ENCODE measurements at regions not wholly inside any gene's neighbourhood (a gene's known extent, or its start where the extent isn't known, plus 50 kb on each side); places are given as distances from the start of the nearest gene placed in this dataset.

GRCh38 chr2:174692256-174692919 is 71.9 kb downstream of the CHRNA1 start:
- H3K27me3 ChIP-seq (ENCODE audit: insufficient read depth): no peaks in the 10 kb centered on the region
- no peaks in the 10 kb centered on the region for H3K9me3 ChIP-seq
- WGBS (ENCODE audit: low lambda C conversion rate): 76% methylated on average over 5 of the region's 5 CpGs
- no peak overlapping the region for H3K4me2 ChIP-seq
- H3F3A ChIP-seq (replicated peaks; ENCODE audit: insufficient read depth): no peaks in the 10 kb centered on the region
- POLR2A ChIA-PET: interaction anchor here (0.6 kb wide), 1 partner anchor 78 kb away, joined by 3 read pairs; no protein-coding TSS in a partner anchor
- H3K9ac ChIP-seq: no peak overlapping the region
- H2AFZ ChIP-seq (ENCODE audit: low read depth): no peak overlapping the region
- H3K4me3 ChIP-seq (ENCODE audit: low read depth in 2 of 2, low read length in 1 of 2): no peak overlapping the region
- H3K9me2 ChIP-seq: no peaks in the 10 kb centered on the region
- no peak for TF ChIP-seq TEAD4 (IDR thresholded peaks at IDR 0.05; ENCODE audit: borderline replicate concordance, insufficient read depth)
- no peak for TF ChIP-seq RCOR1 (IDR thresholded peaks at IDR 0.05; ENCODE audit: low read length)
- no peaks in the 10 kb centered on the region for H3K79me2 ChIP-seq (ENCODE audit: insufficient read depth)
- H3K27ac ChIP-seq (ENCODE audit: low read depth in 2 of 2, low read length in 1 of 2): no peak overlapping the region
- H4K20me1 ChIP-seq (ENCODE audit: insufficient read depth): no peaks in the 10 kb centered on the region
- no peaks in the 10 kb centered on the region for H3K36me3 ChIP-seq (replicated peaks in 1 of 2; ENCODE audit: control insufficient read depth in 1 of 2, insufficient read depth in 2 of 2, low read length in 1 of 2)
- CTCF ChIA-PET: interaction anchor here (1.2 to 10.5 kb wide), 5 partner anchors 8 to 1396 kb away, joined by 3 to 180 read pairs (median 9); no protein-coding TSS in a partner anchor
- peaks cover 0 to 14% of the 10 kb centered on the region in 2 experiments; a peak in 2 of 4 replicates for H3K4me1 ChIP-seq (ENCODE audit: control insufficient read depth in 1 of 2, insufficient read depth in 2 of 2, low read depth in 1 of 2, low read length in 1 of 2)
- DNase-seq: no peak

DNA sequence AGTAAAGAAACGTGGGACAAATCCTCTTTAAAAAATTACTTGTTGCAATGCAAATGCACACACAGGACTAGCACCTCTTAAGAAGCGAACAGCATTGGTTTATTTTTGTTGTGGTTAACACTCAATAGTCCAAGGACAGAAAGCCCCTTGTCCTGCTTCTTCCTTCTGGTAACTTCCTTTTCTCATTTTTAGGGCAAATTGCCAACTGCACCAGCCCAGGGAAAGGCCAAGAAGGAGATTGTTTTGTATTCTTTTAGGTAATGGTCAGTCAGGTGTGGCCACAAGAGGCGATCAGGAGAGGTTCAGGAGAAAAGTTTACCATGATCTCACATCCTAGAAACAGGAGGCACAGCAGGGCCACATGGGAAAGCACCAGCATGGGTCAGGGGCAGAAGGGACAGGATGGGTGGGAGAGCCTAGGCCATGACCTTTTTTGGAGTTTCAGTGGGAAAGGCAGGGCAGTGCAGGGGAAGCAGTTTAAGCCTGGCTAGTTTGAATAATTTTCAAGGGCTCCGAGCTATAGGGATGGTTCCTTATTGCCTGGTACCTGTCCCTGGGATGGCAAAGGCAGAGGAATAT is 73.0 kb downstream of the CHRNA1 start:
- no peak overlapping the region for H3K9ac ChIP-seq
- no peaks in the 10 kb centered on the region for H3K36me3 ChIP-seq (replicated peaks in 1 of 2; ENCODE audit: control insufficient read depth in 1 of 2, insufficient read depth in 2 of 2, low read length in 1 of 2)
- TF ChIP-seq MEF2A (IDR thresholded peaks at IDR 0.05; ENCODE audit: borderline replicate concordance, low read depth) (no peak), ELF1 (IDR thresholded peaks at IDR 0.05) (no peak)
- TF ChIP-seq, protein P1, sequence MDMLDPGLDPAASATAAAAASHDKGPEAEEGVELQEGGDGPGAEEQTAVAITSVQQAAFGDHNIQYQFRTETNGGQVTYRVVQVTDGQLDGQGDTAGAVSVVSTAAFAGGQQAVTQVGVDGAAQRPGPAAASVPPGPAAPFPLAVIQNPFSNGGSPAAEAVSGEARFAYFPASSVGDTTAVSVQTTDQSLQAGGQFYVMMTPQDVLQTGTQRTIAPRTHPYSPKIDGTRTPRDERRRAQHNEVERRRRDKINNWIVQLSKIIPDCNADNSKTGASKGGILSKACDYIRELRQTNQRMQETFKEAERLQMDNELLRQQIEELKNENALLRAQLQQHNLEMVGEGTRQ (IDR thresholded peaks at IDR 0.05; ENCODE audit: borderline replicate concordance, low read depth, low read length): no peak
- H3K9me3 ChIP-seq: no peaks in the 10 kb centered on the region
- H3K4me1 ChIP-seq (ENCODE audit: control insufficient read depth in 1 of 2, insufficient read depth in 2 of 2, low read depth in 1 of 2, low read length in 1 of 2): peaks cover 0 to 14% of the 10 kb centered on the region in 2 experiments; a peak in 2 of 4 replicates
- no peak overlapping the region for H3K4me2 ChIP-seq
- ChIA-PET CTCF (interaction anchor here (1.2 to 10.5 kb wide), 3 partner anchors 112 to 294 kb away, joined by 3 to 180 read pairs (median 59); no protein-coding TSS in a partner anchor), POLR2A (no interaction called here)
- H3K27ac ChIP-seq (ENCODE audit: low read depth in 2 of 2, low read length in 1 of 2): no peak overlapping the region
- no peaks in the 10 kb centered on the region for H3F3A ChIP-seq (replicated peaks; ENCODE audit: insufficient read depth)
- no peaks in the 10 kb centered on the region for H3K27me3 ChIP-seq (ENCODE audit: insufficient read depth)
- H2AFZ ChIP-seq (ENCODE audit: low read depth): no peak overlapping the region
- no peak for DNase-seq
- 78% methylated on average over 4 of the region's 4 CpGs for WGBS (ENCODE audit: low lambda C conversion rate)
- no peak overlapping the region for H3K4me3 ChIP-seq (ENCODE audit: low read depth in 2 of 2, low read length in 1 of 2)
- no peaks in the 10 kb centered on the region for H4K20me1 ChIP-seq (ENCODE audit: insufficient read depth)
- H3K79me2 ChIP-seq (ENCODE audit: insufficient read depth): no peaks in the 10 kb centered on the region
- no peaks in the 10 kb centered on the region for H3K9me2 ChIP-seq

DNA sequence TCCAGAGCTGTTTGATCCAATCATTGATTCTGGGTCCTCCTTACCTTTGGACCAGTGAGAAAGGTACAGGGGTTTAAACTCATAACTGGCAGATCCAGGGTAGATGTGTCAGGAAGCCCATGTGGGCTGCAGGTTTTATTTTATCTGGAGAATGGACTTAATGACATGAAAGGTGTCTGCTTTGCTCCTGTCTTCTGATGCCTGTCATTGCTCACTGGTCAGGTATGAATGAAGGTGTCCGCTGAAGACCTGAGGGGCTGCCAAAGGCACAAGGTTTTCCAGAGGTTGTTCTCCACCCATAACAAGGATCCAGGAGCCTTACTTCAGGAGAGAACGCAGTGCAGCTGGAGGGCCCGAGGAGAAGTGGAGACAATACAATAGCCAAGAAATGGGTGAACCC is 74.2 kb downstream of the CHRNA1 start:
- Histone ChIP-seq H3K27ac (ENCODE audit: low read depth in 2 of 2, low read length in 1 of 2) (no peak overlapping the region), H4K20me1 (ENCODE audit: insufficient read depth) (no peaks in the 10 kb centered on the region), H3K4me2 (no peak overlapping the region), H3K36me3 (replicated peaks in 1 of 2; ENCODE audit: control insufficient read depth in 1 of 2, insufficient read depth in 2 of 2, low read length in 1 of 2) (no peaks in the 10 kb centered on the region), H3K4me1 (ENCODE audit: control insufficient read depth in 1 of 2, insufficient read depth in 2 of 2, low read depth in 1 of 2, low read length in 1 of 2) (peaks cover 0 to 11% of the 10 kb centered on the region in 2 experiments; a peak in 2 of 4 replicates), H3K79me2 (ENCODE audit: insufficient read depth) (no peaks in the 10 kb centered on the region), H3K4me3 (ENCODE audit: low read depth in 2 of 2, low read length in 1 of 2) (no peak overlapping the region), H3K9me3 (no peaks in the 10 kb centered on the region), H3K9ac (no peak overlapping the region), H2AFZ (ENCODE audit: low read depth) (no peak overlapping the region), H3F3A (replicated peaks; ENCODE audit: insufficient read depth) (no peaks in the 10 kb centered on the region), H3K9me2 (no peaks in the 10 kb centered on the region), H3K27me3 (ENCODE audit: insufficient read depth) (no peaks in the 10 kb centered on the region)
- POLR2A ChIA-PET: no interaction called here
- CTCF ChIA-PET: interaction anchor here (1.0 to 10.5 kb wide), 6 partner anchors 9 to 230 kb away, joined by 3 to 180 read pairs (median 32); no protein-coding TSS in a partner anchor
- WGBS (ENCODE audit: low lambda C conversion rate): 100% methylated on average over 3 of the region's 3 CpGs
- TF ChIP-seq CHD2 (IDR thresholded peaks at IDR 0.05; ENCODE audit: low read length, partially characterized antibody) (no peak), RFX5 (IDR thresholded peaks at IDR 0.05; ENCODE audit: low read length) (no peak), NFIC (IDR thresholded peaks at IDR 0.05; ENCODE audit: borderline replicate concordance) (no peak), ZBTB33 (IDR thresholded peaks at IDR 0.05; ENCODE audit: borderline replicate concordance, low read depth) (no peak), TAF1 (IDR thresholded peaks at IDR 0.05; ENCODE audit: borderline replicate concordance, low read depth, low read length) (no peak)
- DNase-seq: no peak

All from SK-N-SH (cell line).